Mesenchymal stem cell (in vitro differentiated cells and primary cell): ENCODE measurements at regions not wholly inside any gene's neighbourhood (a gene's known extent, or its start where the extent isn't known, plus 50 kb on each side); places are given as distances from the start of the nearest gene placed in this dataset.

Experiments used
- DNase-seq: peaks from one replicate; pipeline ENCODE4 v3.0.0-alpha.2; 2013
- H2AFZ ChIP-seq: one replicate; pipeline ENCODE4 v1.6.1; 2013; ENCODE audit warnings: low read depth, mild to moderate bottlenecking, control low read depth, inconsistent platforms, low read length, moderate library complexity
- H2AK5ac ChIP-seq: 2 replicates; pipeline ENCODE4 v1.6.1; 2013; ENCODE audit warnings: low read length, moderate library complexity, mild to moderate bottlenecking, inconsistent platforms; ENCODE audit not compliant: severe bottlenecking
- H2BK120ac ChIP-seq: one replicate; pipeline ENCODE4 v1.6.1; 2013; ENCODE audit warnings: low read depth, mild to moderate bottlenecking, inconsistent platforms, low read length, moderate library complexity
- H2BK12ac ChIP-seq, 2 experiments: one replicate each; pipeline ENCODE4 v1.6.1; 2013; ENCODE audit warnings: inconsistent platforms in 2 of 2, low read length in 2 of 2, mild to moderate bottlenecking in 2 of 2, moderate library complexity in 2 of 2, control low read depth in 1 of 2
- H2BK15ac ChIP-seq: one replicate; pipeline ENCODE4 v1.6.1; 2013; ENCODE audit warnings: mild to moderate bottlenecking, low read depth, inconsistent platforms; ENCODE audit not compliant: poor library complexity, severe bottlenecking
- H2BK5ac ChIP-seq: 2 replicates; pipeline ENCODE4 v1.6.1; 2013; ENCODE audit warnings: low read depth, mild to moderate bottlenecking, low read length, control low read depth, inconsistent platforms; ENCODE audit not compliant: poor library complexity, severe bottlenecking
- H3K14ac ChIP-seq, 2 experiments: one replicate each; pipeline ENCODE4 v1.6.1; 2013; ENCODE audit warnings: inconsistent platforms in 2 of 2, low read length in 2 of 2, control low read depth in 1 of 2, mild to moderate bottlenecking in 1 of 2, moderate library complexity in 1 of 2
- H3K18ac ChIP-seq, 2 experiments: one replicate each; pipeline ENCODE4 v1.6.1; 2013; ENCODE audit warnings: inconsistent platforms in 2 of 2, low read length in 2 of 2, control low read depth in 1 of 2, low read depth in 1 of 2, mild to moderate bottlenecking in 1 of 2
- H3K23ac ChIP-seq, 2 experiments: one replicate each; pipeline ENCODE4 v1.6.1; 2013; ENCODE audit warnings: inconsistent platforms in 2 of 2, low read length in 2 of 2, mild to moderate bottlenecking in 2 of 2, moderate library complexity in 2 of 2, control low read depth in 1 of 2
- H3K27ac ChIP-seq: 2 replicates; pipeline ENCODE4 v1.5.1; 2013; ENCODE audit warnings: mild to moderate bottlenecking, moderate library complexity, low read length, control low read depth, inconsistent platforms; ENCODE audit not compliant: poor library complexity, severe bottlenecking
- H3K27me3 ChIP-seq, 2 experiments: 2 replicates each; pipeline versions ENCODE4 v1.6.1 to v1.7.0; 2013; ENCODE audit warnings: low read length in 2 of 2, mild to moderate bottlenecking in 2 of 2, moderate library complexity in 2 of 2, control low read depth in 1 of 2, inconsistent platforms in 1 of 2; ENCODE audit not compliant: control insufficient read depth in 1 of 2, insufficient read depth in 1 of 2
- H3K36me3 ChIP-seq, 2 experiments: 2 replicates each; pipeline versions ENCODE4 v1.6.1 to v1.7.0; 2013; ENCODE audit warnings: low read length in 2 of 2, control low read depth in 1 of 2, inconsistent platforms in 1 of 2, low read depth in 1 of 2, mild to moderate bottlenecking in 1 of 2; ENCODE audit not compliant: insufficient read depth in 2 of 2, control insufficient read depth in 1 of 2
- H3K4ac ChIP-seq, 2 experiments: one replicate each; pipeline ENCODE4 v1.6.1; 2013; ENCODE audit warnings: inconsistent platforms in 2 of 2, low read length in 2 of 2, mild to moderate bottlenecking in 2 of 2, moderate library complexity in 2 of 2, control low read depth in 1 of 2, low read depth in 1 of 2
- H3K4me1 ChIP-seq: 2 replicates; pipeline ENCODE4 v1.6.1; 2013; ENCODE audit warnings: low read depth, low read length, control low read depth; ENCODE audit not compliant: control insufficient read depth, insufficient read depth
- H3K4me2 ChIP-seq: 2 replicates; pipeline ENCODE4 v1.6.1; 2013; ENCODE audit warnings: low read length, mild to moderate bottlenecking, inconsistent platforms; ENCODE audit not compliant: poor library complexity, severe bottlenecking
- H3K4me3 ChIP-seq, 2 experiments: 2 replicates each; pipeline versions ENCODE4 v1.5.1 to v1.7.0; 2013; ENCODE audit warnings: low read length in 2 of 2, mild to moderate bottlenecking in 2 of 2, control low read depth in 1 of 2, low read depth in 1 of 2; ENCODE audit not compliant: insufficient read depth in 1 of 2
- H3K79me1 ChIP-seq: replicated peaks from 2 replicates; pipeline ENCODE4 v1.6.1; 2013; ENCODE audit warnings: mild to moderate bottlenecking, control low read depth, low read length, inconsistent platforms; ENCODE audit not compliant: poor library complexity, severe bottlenecking
- H3K9ac ChIP-seq: 2 replicates; pipeline ENCODE4 v1.7.0; 2013; ENCODE audit warnings: mild to moderate bottlenecking, low read length, moderate library complexity
- H3K9me3 ChIP-seq: 2 replicates; pipeline ENCODE4 v1.7.0; 2013; ENCODE audit warnings: mild to moderate bottlenecking, low read length; ENCODE audit not compliant: control insufficient read depth
- H4K8ac ChIP-seq: one replicate; pipeline ENCODE4 v1.6.1; 2013; ENCODE audit warnings: inconsistent platforms, mild to moderate bottlenecking, low read length, moderate library complexity
- H4K91ac ChIP-seq: one replicate; pipeline ENCODE4 v1.6.1; 2013; ENCODE audit warnings: mild to moderate bottlenecking, low read length, inconsistent platforms
- WGBS: methylation state at CpG from one replicate; pipeline ENCODE4 v1.1.7; 2013; ENCODE audit warnings: mixed read lengths; 5-methylcytosine and 5-hydroxymethylcytosine counted together

GRCh38 chr2:64727843-64728463 is 74.2 kb upstream of the SERTAD2 start:
- WGBS: 42% methylated on average over 6 of the region's 11 CpGs

GRCh38 chr2:64730551-64731262 is 77.0 kb upstream of the SERTAD2 start:
- Histone ChIP-seq H2BK120ac (no peak overlapping the region), H2AFZ (no peak overlapping the region), H3K4me3 (peak overlapping the region in 1 of 2 experiments; percentile 73), H3K14ac (no peak overlapping the region), H3K4me2 (peak overlapping the region; percentile 63), H3K27me3 (no peaks in the 10 kb centered on the region), H2BK15ac (no peak overlapping the region), H3K4me1 (peaks cover 6% of the 10 kb centered on the region), H3K9me3 (no peaks in the 10 kb centered on the region), H3K36me3 (peaks cover 0 to 46% of the 10 kb centered on the region in 2 experiments), H3K79me1 (peaks cover 13% of the 10 kb centered on the region), H2BK12ac (no peak overlapping the region), H4K91ac (no peak overlapping the region), H3K4ac (peak overlapping the region in 1 of 2 experiments; percentile 24), H3K18ac (peak overlapping the region; percentile 64 to 93), H3K23ac (no peak overlapping the region), H2BK5ac (no peak overlapping the region), H4K8ac (peak overlapping the region; percentile 27), H2AK5ac (no peak overlapping the region), H3K9ac (peak overlapping the region; percentile 93), H3K27ac (peak overlapping the region; percentile 6)
- peak; percentile 91 for DNase-seq
- 16% methylated on average over 9 of the region's 9 CpGs for WGBS

More at GRCh38 chr2:64727843-64728463, 74.2 kb upstream of the SERTAD2 start:
- H2AK5ac ChIP-seq: no peak overlapping the region
- H4K8ac ChIP-seq: peak overlapping the region; percentile 87
- peak overlapping the region; percentile 68 for H4K91ac ChIP-seq
- H3K79me1 ChIP-seq: peaks cover 20% of the 10 kb centered on the region
- H3K23ac ChIP-seq: peak overlapping the region in 1 of 2 experiments; percentile 80
- peaks cover 0 to 30% of the 10 kb centered on the region in 2 experiments for H3K36me3 ChIP-seq
- H2BK120ac ChIP-seq: peak overlapping the region; percentile 61
- no peaks in the 10 kb centered on the region for H3K9me3 ChIP-seq
- DNase-seq: peak; percentile 33
- peak overlapping the region; percentile 25 to 75 for H3K18ac ChIP-seq
- H3K27me3 ChIP-seq: no peaks in the 10 kb centered on the region
- H2BK15ac ChIP-seq: no peak overlapping the region
- no peak overlapping the region for H3K4me3 ChIP-seq
- peak overlapping the region; percentile 42 for H2AFZ ChIP-seq
- H3K4ac ChIP-seq: no peak overlapping the region
- peak overlapping the region; percentile 58 for H3K4me2 ChIP-seq
- peak overlapping the region in 1 of 2 experiments; percentile 91 for H3K14ac ChIP-seq
- no peak overlapping the region for H3K9ac ChIP-seq
- peak overlapping the region in 1 of 2 experiments; percentile 78 for H2BK12ac ChIP-seq
- no peak overlapping the region for H2BK5ac ChIP-seq
- peaks cover 6% of the 10 kb centered on the region for H3K4me1 ChIP-seq
- no peak overlapping the region for H3K27ac ChIP-seq

GRCh38 chr2:64731263-64731643 is 77.5 kb upstream of the SERTAD2 start:
- Histone ChIP-seq H3K27me3 (no peaks in the 10 kb centered on the region), H4K91ac (no peak overlapping the region), H2BK12ac (no peak overlapping the region), H3K4me3 (peak overlapping the region in 1 of 2 experiments; percentile 73), H3K14ac (no peak overlapping the region), H2BK15ac (no peak overlapping the region), H3K18ac (no peak overlapping the region), H3K23ac (no peak overlapping the region), H2AK5ac (no peak overlapping the region), H4K8ac (no peak overlapping the region), H3K79me1 (peaks cover 13% of the 10 kb centered on the region), H3K9me3 (no peaks in the 10 kb centered on the region), H2BK120ac (no peak overlapping the region), H3K9ac (peak overlapping the region; percentile 93), H3K27ac (no peak overlapping the region), H3K4me1 (peaks cover 6% of the 10 kb centered on the region), H3K36me3 (peaks cover 0 to 48% of the 10 kb centered on the region in 2 experiments), H2AFZ (no peak overlapping the region), H3K4me2 (no peak overlapping the region), H3K4ac (no peak overlapping the region), H2BK5ac (no peak overlapping the region)
- 90% methylated on average over 2 of the region's 3 CpGs for WGBS
- DNase-seq: no peak

GRCh38 chr2:64731746-64732145 is 78.0 kb upstream of the SERTAD2 start:
- Histone ChIP-seq H4K91ac (no peak overlapping the region), H2BK15ac (no peak overlapping the region)
- 89% methylated on average over 4 of the region's 5 CpGs for WGBS

More at GRCh38 chr2:64731746-64732145, 78.0 kb upstream of the SERTAD2 start:
- Histone ChIP-seq H3K27me3 (no peaks in the 10 kb centered on the region), H2BK5ac (no peak overlapping the region), H3K14ac (no peak overlapping the region), H3K23ac (no peak overlapping the region), H3K4ac (no peak overlapping the region), H2BK12ac (no peak overlapping the region), H3K9me3 (no peaks in the 10 kb centered on the region), H3K4me3 (peak overlapping the region in 1 of 2 experiments; percentile 73), H3K4me1 (peaks cover 6% of the 10 kb centered on the region), H3K18ac (no peak overlapping the region), H3K36me3 (peaks cover 0 to 51% of the 10 kb centered on the region in 2 experiments), H3K79me1 (peaks cover 14% of the 10 kb centered on the region), H2AFZ (no peak overlapping the region), H3K27ac (no peak overlapping the region), H2AK5ac (no peak overlapping the region), H3K4me2 (no peak overlapping the region), H3K9ac (peak overlapping the region; percentile 93), H4K8ac (no peak overlapping the region), H2BK120ac (no peak overlapping the region)
- DNase-seq: no peak
